ENCODE measurements at regions not wholly inside any gene's neighbourhood (a gene's known extent, or its start where the extent isn't known, plus 50 kb on each side); places are given as distances from the start of the nearest gene placed in this dataset.

GRCh38 chr2:155308367-155309009 is 610.0 kb downstream of the KCNJ3 start:
- no peak for TF ChIP-seq CTCF (IDR thresholded peaks at IDR 0.05)
- TF ChIP-seq POLR2A (IDR thresholded peaks at IDR 0.05), result no peak

Measured in Peyer's patch (tissue), 4 donors.